H1 (cell line): ENCODE measurements at regions not wholly inside any gene's neighbourhood (a gene's known extent, or its start where the extent isn't known, plus 50 kb on each side); places are given as distances from the start of the nearest gene placed in this dataset.

Experiments
- CHD7 ChIP-seq: fragments of 300-600 bp; sonication (generic); IDR thresholded peaks from 2 replicates; pipeline ENCODE4 v1.7.1; 2012; ENCODE audit warnings: low read length, moderate library complexity, mild to moderate bottlenecking, inconsistent platforms; ENCODE audit not compliant: insufficient replicate concordance
- USF2 ChIP-seq: IDR thresholded peaks from 2 replicates; pipeline ENCODE4 v1.6.1; 2011; ENCODE audit warnings: low read length, improper control_type of control experiment

- TF ChIP-seq CHD7, result no peak
- TF ChIP-seq USF2, result no peak
These were observed 703.8 kb upstream of the FSHR start (continued) for GRCh38 chr2:49858113-49858490.
